ENCODE measurements at regions not wholly inside any gene's neighbourhood (a gene's known extent, or its start where the extent isn't known, plus 50 kb on each side); places are given as distances from the start of the nearest gene placed in this dataset.
"Not testable (repeated sequence)": the region's sequence is repeated elsewhere in the genome, so short reads cannot be mapped to it uniquely, and the experiment has no call there.

DNA sequence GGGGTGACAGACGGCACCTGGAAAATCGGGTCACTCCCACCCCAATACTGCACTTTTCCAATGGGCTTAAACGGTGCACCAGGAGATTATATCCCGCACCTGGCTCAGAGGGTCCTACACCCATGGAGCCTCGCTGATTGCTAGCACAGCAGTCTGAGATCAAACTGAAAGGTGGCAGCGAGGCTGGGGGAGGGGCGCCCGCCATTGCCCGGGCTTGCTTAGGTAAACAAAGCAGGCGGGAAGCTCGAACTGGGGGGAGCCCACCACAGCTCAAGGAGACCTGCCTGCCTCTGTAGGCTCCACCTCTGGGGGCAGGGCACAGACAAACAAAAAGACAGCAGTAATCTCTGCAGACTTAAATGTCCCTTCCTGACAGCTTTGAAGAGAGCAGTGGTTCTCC lies 208.1 kb downstream of the SLC38A4 start:
- not testable (repeated sequence) for DNase-seq

DNA sequence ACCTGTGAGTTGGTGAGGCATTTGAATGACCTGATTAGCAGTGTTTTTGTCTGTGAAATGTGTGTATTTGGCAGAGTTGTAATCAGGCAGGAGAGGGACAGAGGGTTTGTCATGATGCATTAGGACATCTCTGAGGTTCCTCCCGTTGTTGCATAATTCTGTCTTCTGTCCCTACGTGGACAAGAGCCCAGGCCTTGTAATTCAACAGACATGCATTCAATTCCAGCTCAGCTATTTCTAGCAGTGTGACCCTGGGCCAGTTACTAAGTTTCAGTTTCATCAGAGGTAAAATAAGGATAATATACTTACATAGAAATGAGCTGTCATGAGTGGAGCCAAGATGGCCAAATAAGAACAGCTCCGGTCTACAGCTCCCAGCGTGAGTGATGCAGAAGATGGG lies 208.6 kb downstream of the SLC38A4 start:
- no peak for DNase-seq

DNA sequence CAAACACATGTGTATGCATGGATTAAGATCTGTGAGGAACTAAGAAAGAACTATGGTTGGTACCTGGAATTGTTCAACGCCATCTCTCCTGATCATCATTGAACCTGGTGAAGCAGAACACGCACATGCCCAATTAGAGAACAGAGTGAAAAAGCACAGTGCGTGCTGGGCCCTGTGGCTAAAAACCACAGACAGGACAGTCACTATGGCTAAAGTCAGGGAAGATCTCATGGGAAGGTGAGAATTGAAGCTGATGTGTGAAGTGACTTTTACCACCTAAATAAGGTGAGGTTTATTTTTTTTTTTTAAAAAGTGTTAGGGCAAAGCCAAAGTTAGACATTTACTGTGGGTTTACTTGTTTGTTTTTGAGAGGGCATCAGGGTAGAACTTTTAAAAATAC lies 215.0 kb downstream of the SLC38A4 start:
- no peak for DNase-seq

DNA sequence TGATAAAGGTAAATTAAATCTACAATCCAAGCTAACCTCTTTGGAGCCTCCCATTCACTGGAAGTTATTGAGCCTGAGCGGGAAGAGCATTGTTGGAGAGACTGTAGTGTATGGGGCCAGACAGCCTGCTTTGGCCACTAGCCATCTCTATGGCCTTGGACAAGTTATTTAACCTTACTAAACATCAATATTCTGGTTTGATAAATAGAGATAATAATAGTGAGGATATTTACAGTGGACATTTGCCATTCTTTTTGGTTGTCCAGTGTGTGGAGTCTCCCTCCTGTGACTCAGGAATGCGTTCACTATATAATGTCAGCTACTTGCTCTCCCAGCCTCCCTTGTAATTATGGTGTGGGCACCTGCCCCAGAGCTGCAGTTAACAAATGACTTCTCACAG lies 216.1 kb downstream of the SLC38A4 start:
- no peak for DNase-seq

DNA sequence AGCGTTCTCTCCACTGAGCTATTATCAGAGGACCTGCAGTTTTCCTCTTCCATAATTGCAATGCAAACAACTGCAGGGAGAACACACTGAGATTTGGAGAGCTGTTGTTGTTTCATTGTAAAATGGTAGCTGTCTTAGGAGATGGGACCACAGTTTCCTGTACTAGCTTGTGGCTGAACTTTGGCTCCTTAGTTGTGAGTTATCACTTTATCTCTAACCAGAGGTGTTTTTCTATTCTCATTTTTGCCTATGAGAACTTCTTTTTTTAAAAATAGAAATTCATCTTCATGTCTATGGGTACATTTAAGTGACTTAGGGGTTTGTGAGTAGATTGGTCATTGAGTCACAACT lies 216.5 kb downstream of the SLC38A4 start:
- no peak for DNase-seq

DNA sequence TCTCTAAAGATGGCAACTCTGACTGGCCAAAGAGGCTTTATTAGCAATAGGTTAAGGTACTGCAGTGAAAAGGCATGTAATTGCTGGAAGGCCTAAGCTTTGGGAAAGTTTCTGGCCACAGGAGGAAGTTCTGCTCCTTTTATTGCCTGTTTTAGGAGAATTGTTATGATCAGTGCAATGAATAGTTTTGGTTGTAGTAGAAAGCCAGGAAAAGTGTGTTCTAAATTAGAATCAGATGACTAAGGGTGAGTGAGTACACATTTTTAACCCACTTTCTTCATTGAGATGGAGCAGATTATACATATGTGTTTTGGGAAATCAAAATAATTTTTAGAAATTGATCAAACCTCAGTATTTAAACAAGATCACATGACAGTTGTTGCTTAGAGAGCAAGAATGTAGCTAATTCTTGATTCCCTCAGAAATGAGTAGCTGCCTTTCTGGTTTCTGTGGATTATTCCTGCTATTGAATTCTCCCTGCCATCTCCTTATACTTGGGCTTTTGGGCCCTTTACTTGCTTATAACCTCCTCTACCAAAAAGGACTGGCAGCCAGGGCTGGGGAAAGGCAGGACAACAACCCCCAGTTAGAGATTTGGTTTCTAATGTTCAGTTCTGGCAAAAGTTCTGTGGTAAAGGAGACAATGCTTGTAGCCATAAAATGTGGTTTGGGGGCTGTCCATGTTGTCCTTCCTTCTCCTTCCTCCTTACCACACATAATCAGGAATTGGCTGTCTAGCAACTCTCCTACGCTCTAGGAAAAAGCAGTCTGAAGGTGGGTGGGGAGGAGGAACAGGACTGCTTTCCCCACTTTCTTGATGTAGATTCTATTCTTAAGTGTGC lies 217.1 kb downstream of the SLC38A4 start:
- DNase-seq = no peak

DNA sequence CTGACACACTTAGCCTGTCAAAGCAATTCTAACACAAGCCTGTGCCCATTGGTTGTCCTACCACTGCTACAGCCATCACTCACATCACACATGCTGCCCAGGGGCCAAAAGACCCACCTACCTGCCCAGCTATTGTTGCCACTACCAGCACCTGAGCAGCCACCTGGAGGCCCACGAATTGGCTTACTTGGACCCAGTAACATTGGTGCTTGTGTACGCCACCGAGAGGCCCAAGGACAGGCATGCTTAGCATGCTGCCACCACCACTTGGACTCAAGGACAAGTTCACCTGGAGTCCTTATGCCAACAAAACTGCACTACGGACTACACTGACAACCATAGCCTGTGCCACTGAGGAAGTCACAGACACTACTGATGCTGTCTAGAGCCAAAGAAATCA lies 221.1 kb downstream of the SLC38A4 start:
- no peak for DNase-seq

DNA sequence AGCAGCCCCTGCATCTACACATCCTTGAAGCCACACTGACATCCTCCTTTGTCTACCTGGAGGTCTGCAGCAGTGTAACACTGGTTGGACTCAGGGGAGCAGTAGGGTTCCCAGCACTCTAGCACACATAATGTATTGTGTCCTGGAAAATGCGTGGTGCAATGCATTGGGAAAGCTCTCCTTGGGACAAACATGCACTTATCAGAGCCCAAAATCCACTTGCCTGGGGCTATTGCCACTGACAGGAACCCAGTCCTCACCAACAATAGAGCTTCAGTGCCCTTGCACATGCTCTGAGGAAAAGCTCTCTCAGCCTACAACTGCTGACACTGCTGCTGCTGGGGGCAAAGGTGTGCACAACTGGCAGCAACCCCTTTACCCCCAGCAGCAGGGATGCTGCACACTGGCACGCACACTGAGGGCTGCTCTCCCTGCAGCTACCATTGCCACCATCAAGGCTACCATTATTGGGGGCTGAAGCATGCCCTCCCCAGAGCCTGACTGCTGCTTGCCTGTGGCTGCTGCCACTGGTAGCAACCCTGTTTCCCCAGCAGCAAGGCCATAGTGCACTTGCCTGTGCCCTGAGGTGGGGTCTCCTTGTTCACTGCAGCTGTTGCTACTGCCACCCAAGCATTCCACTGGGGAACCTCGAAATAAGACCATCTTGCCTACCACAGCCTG lies 221.9 kb downstream of the SLC38A4 start:
- DNase-seq = no peak

DNA sequence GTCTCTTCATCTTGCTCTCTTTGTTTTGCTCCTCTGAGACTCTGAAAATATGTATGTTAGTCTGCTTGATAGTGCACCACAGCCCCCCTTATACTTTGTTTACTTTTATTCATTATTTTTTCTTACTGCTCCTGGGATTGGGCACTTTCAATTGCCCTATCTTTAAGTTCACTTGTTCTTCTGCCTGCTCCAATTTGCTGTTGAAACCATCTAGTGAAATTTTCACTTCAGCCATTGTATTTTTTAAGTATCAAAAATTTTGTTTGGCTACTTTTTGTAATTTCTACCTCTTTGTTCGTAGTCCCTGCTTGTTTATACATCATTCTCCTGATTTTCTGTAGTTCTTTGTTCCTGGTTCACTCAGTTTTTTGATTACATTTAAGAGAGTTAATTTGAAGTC lies 223.3 kb downstream of the SLC38A4 start:
- no peak for DNase-seq

DNA sequence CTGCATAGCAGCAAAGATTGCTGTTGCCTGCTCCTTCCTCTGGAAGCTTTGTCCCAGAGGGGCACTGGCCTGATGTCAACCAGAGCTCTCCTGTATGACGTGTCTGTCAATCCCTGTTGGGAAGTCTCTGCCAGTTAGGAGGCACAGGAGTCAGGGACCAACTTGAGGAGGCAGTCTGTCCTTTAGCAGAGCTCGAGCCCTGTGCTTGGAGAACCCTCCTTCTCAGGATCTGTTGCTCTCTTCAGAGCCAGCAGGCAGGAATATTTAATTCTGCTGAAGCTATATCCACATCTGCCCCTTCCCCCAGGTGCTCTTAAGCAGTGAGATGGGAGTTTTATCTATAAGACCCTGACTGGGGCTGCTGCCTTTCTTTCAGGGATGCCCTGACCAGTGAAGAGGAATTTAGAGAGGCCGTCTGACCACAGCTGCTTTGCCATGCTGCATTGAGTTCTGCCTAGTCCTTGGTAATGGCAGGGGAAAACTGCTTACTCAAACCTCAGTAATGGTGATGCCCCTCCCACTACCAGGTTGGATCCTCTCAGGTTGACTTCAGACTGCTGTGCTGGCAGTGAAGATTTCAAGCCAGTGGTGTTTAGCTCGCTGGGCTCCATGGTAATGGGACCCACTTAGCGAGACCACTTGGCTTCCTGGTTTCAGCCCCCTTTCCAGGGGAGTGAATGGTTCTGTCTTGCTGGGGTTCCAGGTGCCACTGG lies 218.6 kb upstream of the SLC38A2 start:
- no peak for DNase-seq

DNA sequence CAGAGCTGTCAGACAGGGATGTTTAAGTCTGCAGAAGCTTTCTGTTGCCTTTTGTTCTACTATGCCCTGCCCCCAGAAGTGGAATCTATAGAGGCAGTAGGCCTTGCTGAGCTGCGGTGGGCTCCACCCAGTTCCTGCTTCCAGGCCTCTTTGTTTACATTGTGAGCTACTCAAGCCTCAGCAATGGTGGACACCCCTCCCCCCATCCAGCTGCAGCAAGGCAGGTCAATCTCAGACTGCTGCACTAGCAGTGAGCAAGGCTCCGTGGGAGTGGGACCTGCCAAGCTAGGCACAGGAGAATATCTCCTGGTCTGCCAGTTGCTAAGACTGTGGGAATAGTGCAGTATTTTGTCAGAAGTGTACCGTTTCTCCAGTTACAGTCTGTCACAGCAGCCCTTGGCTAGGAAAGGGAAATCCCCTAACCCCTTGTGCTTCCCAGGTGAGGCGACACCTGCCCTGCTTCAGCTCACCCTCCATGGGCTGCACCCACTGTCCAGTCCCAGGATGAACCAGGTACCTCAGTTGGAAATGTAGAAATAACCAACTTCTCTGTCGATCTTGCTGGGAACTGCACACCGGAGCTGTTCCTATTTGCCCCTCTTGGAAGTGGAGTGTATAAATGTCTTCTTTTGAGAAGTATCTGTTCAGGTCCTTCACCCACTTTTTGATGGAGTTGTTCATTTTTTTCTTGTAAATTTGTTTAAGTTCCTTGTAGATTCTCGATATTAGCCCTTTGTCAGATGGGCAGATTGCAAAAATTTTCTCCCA lies 213.5 kb upstream of the SLC38A2 start:
- DNase-seq = peak; percentile 42

DNA sequence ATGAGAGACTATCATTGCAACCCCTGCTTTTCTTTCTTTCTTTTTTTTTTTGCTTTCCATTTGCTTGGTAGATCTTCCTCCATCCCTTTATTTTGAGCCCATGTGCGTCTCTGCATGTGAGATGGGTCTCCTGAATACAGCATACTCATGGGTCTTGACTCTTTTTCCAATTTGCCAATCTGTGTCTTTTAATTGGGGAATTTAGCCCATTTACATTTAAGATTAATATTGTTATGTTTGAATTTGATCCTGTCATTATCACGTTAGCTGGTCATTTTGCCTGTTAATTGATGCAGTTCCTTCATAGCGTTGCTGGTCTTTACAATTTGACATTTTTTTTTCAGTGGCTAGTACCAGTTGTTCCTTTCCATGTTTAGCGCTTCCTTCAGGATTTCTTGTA lies 211.5 kb upstream of the SLC38A2 start:
- DNase-seq = not testable (repeated sequence)

DNA sequence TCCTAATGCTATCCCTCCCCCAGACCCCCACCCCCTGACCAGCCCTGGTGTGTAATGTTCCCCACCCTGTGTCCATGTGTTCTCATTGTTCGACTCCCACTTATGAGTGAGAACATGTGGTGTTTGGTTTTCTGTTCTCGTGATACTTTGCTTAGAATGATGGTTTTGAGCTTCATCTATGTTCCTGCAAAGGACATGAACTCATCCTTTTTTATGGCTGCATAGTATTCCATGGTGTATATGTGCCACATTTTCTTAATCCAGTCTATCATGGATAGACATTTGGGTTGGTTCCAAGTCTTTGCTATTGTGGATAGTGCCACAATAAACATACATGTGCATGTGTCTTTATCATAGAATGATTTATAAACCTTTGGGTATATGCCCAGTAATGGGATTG lies 209.4 kb upstream of the SLC38A2 start:
- DNase-seq = not testable (repeated sequence)

DNA sequence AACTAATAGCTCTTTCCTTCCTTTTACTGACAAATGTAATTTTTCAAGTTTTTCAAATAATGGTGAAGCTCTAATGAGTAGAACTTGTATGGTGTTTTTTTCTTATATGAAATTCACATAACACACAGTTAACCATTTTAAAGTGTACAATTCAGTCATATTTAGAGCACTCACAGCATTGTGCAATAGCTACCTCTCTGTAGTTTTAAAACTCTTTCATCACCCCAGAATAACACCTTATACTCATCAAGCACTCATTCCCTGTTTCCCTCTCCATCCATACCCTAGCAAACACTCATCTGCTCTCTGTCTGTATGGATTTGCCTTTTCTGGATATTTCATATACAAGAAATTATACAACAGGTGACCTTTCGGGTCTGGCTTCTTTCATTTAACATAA lies 207.9 kb upstream of the SLC38A2 start:
- DNase-seq = no peak

DNA sequence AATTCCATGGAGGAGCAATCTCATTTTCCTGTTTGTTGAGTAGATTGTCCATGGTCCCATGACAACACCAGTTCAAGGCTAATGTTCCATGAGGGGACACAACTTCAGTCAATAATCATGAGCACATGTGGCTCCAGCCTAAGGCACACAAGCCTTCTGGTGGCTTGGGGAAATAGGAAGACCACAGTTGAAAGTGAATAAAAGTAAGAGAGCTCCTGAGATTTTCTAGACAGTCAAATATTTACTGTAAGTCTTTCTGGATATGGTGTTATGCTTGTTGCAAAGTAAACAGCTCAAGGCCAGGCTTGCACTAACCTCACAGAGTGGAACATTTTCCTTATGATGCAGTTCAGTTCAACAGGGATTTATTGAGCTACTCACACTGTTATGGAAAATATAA lies 206.9 kb upstream of the SLC38A2 start:
- DNase-seq = no peak

DNA sequence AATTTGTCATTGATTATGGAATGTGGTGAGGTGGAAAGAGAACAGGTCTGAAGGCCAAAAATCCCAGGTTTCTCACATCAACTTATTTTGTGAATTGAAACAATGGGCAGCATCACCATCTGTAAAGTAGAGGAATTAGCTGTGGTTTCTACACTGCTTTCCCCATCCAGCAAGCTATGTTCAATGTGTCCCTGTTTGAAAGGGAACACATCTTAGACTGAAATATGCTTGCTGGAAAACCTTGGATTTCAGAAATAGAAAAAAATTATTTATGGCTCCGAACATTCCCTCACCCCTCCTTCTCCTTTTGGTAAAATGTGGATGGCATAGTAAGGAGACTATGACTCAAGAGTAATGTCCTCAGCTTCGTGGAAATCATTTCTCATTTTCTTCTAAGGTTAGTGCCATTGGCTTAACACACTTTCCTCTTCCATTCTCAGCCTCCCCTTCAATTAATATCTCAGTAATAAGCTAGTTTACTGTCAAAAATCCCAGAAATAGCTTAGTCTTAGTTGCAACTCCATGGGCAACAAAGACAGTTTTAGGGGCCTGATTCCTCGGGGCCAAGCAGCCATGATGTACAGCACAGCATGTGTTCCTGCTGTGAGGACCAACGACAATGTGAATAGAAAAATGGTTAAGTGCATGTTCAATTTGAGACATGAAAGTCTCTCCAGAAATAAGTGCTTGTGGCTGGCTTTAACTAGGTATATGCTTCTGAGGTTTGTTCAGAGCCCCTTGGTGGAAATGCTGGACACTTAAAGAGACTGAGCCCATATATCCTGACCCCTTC lies 205.8 kb upstream of the SLC38A2 start:
- DNase-seq = no peak

DNA sequence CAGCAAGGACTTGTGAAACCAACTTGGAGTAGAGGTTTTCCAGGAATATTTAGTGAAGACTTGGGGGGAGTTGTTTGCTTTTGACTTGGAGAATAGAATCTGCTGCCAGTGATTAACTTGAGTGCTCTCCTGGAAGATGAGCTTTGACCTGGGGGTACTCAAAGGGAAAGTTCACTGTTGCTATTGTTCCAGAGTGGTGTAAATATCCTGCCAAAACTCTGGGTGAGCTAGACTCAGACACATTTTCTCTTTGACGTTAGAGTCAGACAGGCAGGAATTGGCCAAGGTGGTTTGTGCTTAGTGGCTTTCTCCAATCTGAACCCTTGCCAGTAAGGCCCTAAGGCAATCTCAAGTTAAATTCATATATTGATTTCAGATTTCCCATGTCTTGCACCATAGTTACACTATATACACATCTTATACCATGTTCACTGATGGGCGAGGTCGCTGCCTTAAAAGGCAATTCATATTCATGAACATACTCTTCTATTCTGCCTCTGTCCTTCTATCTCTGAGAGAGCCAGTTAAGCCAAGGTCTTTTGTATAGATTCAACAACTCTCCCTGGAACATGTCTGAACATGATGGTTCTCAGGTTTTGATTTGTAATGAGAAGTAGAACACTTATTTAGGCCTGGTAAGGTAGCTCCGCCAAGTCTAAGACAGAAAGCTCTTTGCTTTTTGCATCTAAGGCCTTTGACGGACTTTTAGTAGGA lies 204.6 kb upstream of the SLC38A2 start:
- no peak for DNase-seq

DNA sequence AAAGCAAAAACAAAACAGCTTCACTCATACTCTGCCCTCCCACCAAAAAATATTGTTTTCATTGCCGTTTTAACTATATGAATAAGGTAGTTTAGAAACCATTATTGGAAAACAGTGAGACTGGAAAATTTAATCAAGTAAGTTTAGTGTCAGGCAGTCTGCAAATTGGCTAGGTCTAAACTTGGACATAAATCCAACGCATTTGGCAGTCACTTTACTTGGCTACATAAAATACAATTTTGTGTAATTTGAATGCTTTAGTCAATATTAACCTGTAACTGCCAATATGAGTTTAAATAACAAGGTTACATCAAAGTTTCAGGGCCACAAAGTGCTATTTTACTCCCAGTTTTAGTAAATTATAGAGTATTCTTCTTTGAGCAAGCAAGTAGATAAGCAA lies 202.3 kb upstream of the SLC38A2 start:
- DNase-seq = no peak

DNA sequence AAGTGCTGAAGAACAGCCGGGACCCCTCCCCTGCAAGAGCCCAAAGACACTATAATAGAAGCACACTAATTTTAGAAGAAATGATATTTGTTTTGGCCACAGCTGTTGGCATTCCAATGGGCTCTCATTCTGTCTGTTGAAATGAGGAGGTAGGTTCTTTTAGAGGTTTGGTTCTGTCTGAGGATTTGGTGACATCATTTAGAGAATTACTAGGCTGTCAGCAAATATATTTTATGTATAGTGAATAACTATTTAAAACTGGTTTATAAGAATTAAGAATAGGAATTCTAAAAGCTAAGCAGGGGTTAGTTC lies 200.7 kb upstream of the SLC38A2 start:
- no peak for DNase-seq

DNA sequence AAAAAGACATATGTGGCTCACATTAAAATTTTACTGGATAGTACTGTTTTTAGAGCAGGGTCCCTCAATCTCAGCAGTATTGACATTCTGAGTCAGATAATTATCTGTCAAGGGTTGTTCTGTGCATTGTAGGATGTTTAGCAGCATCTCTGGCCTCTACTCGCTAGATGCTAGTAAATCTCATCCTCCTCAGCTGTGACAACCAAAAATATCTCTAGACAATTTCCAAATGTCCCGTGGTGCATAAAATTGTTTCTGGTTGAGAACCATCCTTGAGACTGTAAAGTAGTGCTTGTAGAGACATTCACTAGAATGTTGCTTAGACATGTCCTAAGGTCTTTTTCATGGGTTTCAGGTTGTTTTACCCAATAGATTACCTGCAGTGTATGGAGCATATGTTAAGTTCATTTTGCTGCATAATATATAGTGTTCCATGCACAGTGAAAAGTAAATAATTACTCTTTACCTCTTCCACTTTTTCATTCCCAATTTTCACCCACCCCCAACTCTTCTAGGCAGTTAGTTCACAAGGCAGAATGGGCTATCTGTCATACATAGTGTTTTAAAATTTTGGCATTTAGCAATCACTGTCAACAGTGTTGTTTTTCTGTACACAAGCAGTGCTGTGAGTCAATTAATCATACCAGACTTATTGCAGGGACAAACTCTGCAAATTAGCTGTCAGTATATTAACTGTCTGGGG lies 200.2 kb upstream of the SLC38A2 start:
- no peak for DNase-seq

DNA sequence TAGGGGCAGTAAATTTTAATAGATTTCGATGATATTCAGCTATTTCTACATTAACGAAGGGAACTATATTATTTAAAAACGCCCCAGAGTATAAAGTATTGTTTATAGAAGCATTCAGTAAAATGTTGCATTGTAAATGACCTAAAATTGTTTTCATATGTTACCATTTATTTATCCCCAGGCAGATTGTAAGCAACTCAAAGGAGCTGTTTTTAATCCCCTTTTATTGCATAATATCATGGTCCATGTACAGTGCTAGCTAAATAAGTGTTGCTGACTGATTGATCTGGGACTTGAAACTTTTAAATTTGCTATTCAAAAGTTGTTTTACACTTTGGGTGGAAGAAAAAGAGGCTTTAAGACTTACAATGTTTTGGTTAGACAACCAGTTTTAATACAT lies 199.0 kb upstream of the SLC38A2 start:
- peak; percentile 31 for DNase-seq

Data from NCI-H82 (cell line).